PFSK-1 (cell line): ENCODE measurements at regions not wholly inside any gene's neighbourhood (a gene's known extent, or its start where the extent isn't known, plus 50 kb on each side); places are given as distances from the start of the nearest gene placed in this dataset.

Experiments used
- FOXP2 ChIP-seq: optimal IDR thresholded peaks from 2 replicates; pipeline ENCODE3; 2011; ENCODE audit warnings: borderline replicate concordance, control low read depth, inconsistent platforms; ENCODE audit not compliant: insufficient read depth; ENCODE audit errors: extremely low read length, extremely low read depth
- POLR2AphosphoS5 ChIP-seq: IDR thresholded peaks from 2 replicates; pipeline ENCODE4 v1.6.1; 2012; ENCODE audit warnings: low read depth, mild to moderate bottlenecking, control low read depth, low read length, moderate library complexity
- REST ChIP-seq, 2 experiments: IDR thresholded peaks; 2 replicates each; pipeline versions ENCODE4 v1.6.1 to v1.8.0; 2011 to 2012; ENCODE audit warnings: low read depth in 2 of 2, low read length in 2 of 2, control low read depth in 1 of 2, inconsistent platforms in 1 of 2, mild to moderate bottlenecking in 1 of 2, moderate library complexity in 1 of 2; ENCODE audit not compliant: insufficient read depth in 1 of 2
- SIN3A ChIP-seq: IDR thresholded peaks from 2 replicates; pipeline ENCODE4 v1.6.1; 2012; ENCODE audit warnings: mild to moderate bottlenecking, low read length, moderate library complexity, borderline replicate concordance; ENCODE audit not compliant: insufficient read depth
- TAF1 ChIP-seq: IDR thresholded peaks from 2 replicates; pipeline ENCODE4 v1.6.1; 2012; ENCODE audit warnings: low read length, control low read depth, borderline replicate concordance; ENCODE audit not compliant: insufficient read depth

DNA sequence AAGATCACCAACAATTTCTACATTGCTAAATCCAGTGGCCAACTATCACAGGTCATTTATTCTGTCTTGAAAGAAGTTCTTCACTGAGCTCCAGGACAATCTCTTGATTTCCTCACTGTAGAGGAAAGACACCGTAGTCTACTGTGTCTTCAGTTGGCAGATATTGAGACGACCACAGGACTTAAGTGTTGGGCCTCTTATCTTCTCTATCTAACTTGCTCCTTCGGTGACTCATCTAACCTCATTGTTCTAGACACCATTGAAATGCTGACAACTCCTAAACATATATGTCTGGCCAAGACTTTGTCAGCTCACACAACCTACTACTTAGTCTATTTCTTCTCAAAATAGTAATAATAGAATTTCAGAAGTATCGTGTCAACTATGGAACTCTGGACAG lies 425.8 kb downstream of the ARAP2 start:
- TF ChIP-seq POLR2AphosphoS5 (no peak), SIN3A (no peak), TAF1 (no peak), REST (IDR thresholded peaks at IDR 0.05; ENCODE audit: insufficient read depth in 1 of 2, low read depth in 2 of 2, low read length in 2 of 2) (no peak), FOXP2 (no peak)
